ENCODE measurements at regions not wholly inside any gene's neighbourhood (a gene's known extent, or its start where the extent isn't known, plus 50 kb on each side); places are given as distances from the start of the nearest gene placed in this dataset.

DNA sequence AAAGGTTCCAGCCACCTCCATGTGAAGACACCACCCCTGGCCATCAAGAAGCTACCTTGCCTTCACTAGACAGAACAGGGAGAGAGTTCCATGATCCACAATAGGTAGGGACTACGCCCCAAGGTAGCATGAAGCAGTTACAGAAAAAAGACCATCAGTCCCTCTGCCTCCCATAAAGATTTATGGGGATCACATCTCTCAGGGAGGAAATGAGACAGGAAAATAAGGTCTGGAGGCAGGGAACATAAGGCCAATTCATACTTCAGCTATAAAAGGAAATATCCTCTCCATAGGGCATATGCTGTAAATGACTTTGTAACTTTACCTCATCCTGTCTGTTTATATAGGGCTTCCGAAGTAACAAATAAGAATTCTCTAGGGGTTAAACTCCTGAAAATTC, 129.4 kb downstream of the OR2B2 start:
- Mint-ChIP-seq H3K27ac (no peak overlapping the region), H3K4me1 (peaks cover 11% of the 10 kb centered on the region in 2 experiments), H3K9me3 (peaks cover 0 to under 1% of the 10 kb centered on the region in 2 experiments; a peak in 1 of 5 replicates), H3K27me3 (ENCODE audit: low read depth) (peaks cover 54% of the 10 kb centered on the region), H3K36me3 (ENCODE audit: insufficient read depth in 1 of 3, low read depth in 3 of 3) (no peaks in the 10 kb centered on the region), H3K4me3 (no peak overlapping the region)
- H3K9me3 ChIP-seq (ENCODE audit: control insufficient read depth, low read depth, low read length): no peaks in the 10 kb centered on the region
- H3K79me1 ChIP-seq (ENCODE audit: insufficient read depth, low read depth, low read length, poor library complexity, severe bottlenecking): no peaks in the 10 kb centered on the region
- no peak overlapping the region for H4K91ac ChIP-seq (ENCODE audit: insufficient read length, low read depth, low read length)
- no peak overlapping the region for H3T11ph ChIP-seq (ENCODE audit: low read length)
- H2BK5ac ChIP-seq (ENCODE audit: insufficient read length, low read length): no peak overlapping the region
- H3K23ac ChIP-seq (ENCODE audit: insufficient read length, low read depth, low read length): no peak overlapping the region
- no peak overlapping the region for H3K14ac ChIP-seq (ENCODE audit: insufficient read depth, low read length)
- no peak overlapping the region for H3K4ac ChIP-seq (ENCODE audit: low read depth, low read length)
- H2BK20ac ChIP-seq (ENCODE audit: low read depth, low read length, poor library complexity, severe bottlenecking): no peak overlapping the region
- H2BK15ac ChIP-seq (ENCODE audit: low read depth, low read length): no peak overlapping the region
- H2BK120ac ChIP-seq (ENCODE audit: low read depth, low read length, poor library complexity, severe bottlenecking): no peak overlapping the region
- TF ChIP-seq, protein P1, sequence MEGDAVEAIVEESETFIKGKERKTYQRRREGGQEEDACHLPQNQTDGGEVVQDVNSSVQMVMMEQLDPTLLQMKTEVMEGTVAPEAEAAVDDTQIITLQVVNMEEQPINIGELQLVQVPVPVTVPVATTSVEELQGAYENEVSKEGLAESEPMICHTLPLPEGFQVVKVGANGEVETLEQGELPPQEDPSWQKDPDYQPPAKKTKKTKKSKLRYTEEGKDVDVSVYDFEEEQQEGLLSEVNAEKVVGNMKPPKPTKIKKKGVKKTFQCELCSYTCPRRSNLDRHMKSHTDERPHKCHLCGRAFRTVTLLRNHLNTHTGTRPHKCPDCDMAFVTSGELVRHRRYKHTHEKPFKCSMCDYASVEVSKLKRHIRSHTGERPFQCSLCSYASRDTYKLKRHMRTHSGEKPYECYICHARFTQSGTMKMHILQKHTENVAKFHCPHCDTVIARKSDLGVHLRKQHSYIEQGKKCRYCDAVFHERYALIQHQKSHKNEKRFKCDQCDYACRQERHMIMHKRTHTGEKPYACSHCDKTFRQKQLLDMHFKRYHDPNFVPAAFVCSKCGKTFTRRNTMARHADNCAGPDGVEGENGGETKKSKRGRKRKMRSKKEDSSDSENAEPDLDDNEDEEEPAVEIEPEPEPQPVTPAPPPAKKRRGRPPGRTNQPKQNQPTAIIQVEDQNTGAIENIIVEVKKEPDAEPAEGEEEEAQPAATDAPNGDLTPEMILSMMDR (conservative IDR thresholded peaks at IDR 0.05): no peak
- H3K18ac ChIP-seq (ENCODE audit: insufficient read length, low read depth, low read length): no peak overlapping the region
- H4K5ac ChIP-seq (ENCODE audit: insufficient read length, low read depth, low read length): no peak overlapping the region
- no peak for DNase-seq
- WGBS (ENCODE audit: extremely low coverage, insufficient read length, low lambda C conversion rate): no CpG with 5 or more reads among the region's 2 CpGs
- H4K8ac ChIP-seq (replicated peaks; ENCODE audit: insufficient read length, low read depth, low read length): no peak overlapping the region
- no peak overlapping the region for H3K56ac ChIP-seq (ENCODE audit: insufficient read length, low read depth, low read length)
- H3K9ac ChIP-seq (ENCODE audit: extremely low read depth, insufficient read length, low read length): no peak overlapping the region
- no peak overlapping the region for H2BK12ac ChIP-seq (ENCODE audit: insufficient read length, low read depth, low read length)
- H3K4me2 ChIP-seq (ENCODE audit: insufficient read depth, insufficient read length, low read length): no peak overlapping the region
- H3K27ac ChIP-seq (ENCODE audit: insufficient read length, low read depth, low read length): no peak overlapping the region
- H3K27me3 ChIP-seq (ENCODE audit: insufficient read depth, low read length): no peaks in the 10 kb centered on the region
- H2AFZ ChIP-seq (ENCODE audit: low read length): no peak overlapping the region
- H3K4me1 ChIP-seq (ENCODE audit: insufficient read depth, low read length): 0 out of 2 replicates have a peak, but pooled peaks cover 4% of the 10 kb centered on the region
- H3K79me2 ChIP-seq (ENCODE audit: insufficient read depth, low read length): no peaks in the 10 kb centered on the region
- no peaks in the 10 kb centered on the region for H3K23me2 ChIP-seq (ENCODE audit: insufficient read length, low read depth, low read length, poor library complexity, severe bottlenecking)
- H2AK5ac ChIP-seq (ENCODE audit: insufficient read length, low read length): no peak overlapping the region
- no peaks in the 10 kb centered on the region for H4K20me1 ChIP-seq (ENCODE audit: control insufficient read depth, insufficient read depth, insufficient read length)
